Epithelial cell of proximal tubule (primary cell): ENCODE measurements at regions not wholly inside any gene's neighbourhood (a gene's known extent, or its start where the extent isn't known, plus 50 kb on each side); places are given as distances from the start of the nearest gene placed in this dataset.
A peak's percentile ranks its signal among the peaks of the same experiment; 100 is the strongest.
"Not testable (repeated sequence)": the region's sequence is repeated elsewhere in the genome, so short reads cannot be mapped to it uniquely, and the experiment has no call there.

Experiments used
- DNase-seq: peaks from one replicate; pipeline ENCODE4 v3.0.0-alpha.2; 2011; ENCODE audit warnings: low read depth
- H3K4me3 ChIP-seq: 2 replicates; pipeline ENCODE4 v1.5.1; 2011; ENCODE audit warnings: low read depth, mild to moderate bottlenecking, low read length
- CTCF ChIP-seq: conservative IDR thresholded peaks from 2 replicates; pipeline ENCODE4 v1.5.1; 2012; ENCODE audit warnings: low read depth, mild to moderate bottlenecking, low read length

DNA sequence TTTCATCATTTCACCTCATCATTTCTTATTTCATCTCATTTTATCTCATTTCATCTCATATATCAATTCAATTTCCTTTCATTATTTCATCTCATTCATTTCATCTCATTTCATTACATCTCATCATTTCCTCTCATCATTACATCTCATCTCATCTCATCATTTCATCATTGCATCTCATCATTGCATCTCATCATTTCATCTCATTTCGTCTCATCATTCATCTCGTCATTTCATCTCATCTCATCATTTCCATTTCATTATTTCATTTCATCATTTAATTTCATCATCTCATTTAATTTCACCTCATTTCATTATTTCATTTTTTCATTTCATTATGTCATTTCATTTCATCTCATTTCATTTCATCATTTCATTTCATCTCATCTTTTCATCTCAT lies 168.5 kb upstream of the FAM72C start:
- not testable (repeated sequence) for DNase-seq, H3K4me3 ChIP-seq

DNA sequence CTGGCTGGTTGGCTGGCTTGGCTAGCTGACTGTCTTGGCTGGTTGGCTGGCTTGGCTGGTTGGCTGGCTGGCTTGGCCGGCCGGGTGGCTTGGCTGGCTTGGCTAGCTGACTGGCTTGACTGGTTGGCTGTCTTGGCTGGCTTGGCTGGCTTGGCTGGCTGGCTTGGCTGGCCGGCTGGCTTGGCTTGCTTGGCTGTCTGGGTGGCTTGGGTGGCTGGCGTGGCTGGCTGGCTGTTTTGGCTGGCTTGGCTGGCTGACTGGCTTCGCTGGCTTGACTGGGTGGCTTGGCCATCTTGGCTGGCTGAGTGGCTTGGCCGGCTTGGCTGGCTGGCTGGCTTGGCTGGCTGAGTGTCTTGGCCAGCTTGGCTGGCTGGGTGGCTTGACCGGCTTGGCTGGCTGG lies 133.2 kb upstream of the FAM72C start:
- DNase-seq, H3K4me3 ChIP-seq: not testable (repeated sequence)

DNA sequence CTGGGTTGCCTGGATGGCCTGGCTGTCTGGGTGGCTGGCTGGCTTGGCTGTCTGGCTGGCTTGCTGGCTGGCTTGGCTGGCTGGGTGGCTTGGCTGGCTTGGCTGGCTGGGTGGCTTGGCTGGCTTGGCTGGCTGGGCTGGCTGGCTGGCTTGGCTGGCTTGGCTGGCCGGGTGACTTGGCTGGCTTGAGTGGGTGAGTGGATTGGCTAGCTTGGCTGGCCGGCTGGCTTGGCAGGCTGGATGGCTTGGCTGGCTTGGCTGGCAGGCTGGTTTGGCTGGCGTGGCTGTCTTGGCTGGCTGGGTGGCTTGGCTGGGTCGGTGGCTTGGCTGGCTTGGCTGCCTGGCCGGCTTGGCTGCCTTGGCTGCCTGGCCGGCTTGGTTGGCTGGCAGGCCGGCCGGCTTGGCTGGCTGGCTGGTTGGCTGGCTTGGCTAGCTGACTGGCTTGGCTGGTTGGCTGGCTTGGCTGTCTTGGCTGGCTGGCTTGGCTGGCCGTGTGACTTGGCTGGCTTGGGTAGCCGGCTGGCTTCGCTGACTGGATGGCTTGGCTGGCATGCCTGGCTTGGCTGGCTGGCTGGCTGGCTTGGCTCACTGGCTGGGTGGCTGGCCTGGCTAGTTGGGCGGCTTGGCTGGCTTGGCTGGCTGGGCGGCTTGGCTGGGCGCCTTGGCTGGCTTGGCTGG lies 132.4 kb upstream of the FAM72C start:
- DNase-seq: not testable (repeated sequence)

DNA sequence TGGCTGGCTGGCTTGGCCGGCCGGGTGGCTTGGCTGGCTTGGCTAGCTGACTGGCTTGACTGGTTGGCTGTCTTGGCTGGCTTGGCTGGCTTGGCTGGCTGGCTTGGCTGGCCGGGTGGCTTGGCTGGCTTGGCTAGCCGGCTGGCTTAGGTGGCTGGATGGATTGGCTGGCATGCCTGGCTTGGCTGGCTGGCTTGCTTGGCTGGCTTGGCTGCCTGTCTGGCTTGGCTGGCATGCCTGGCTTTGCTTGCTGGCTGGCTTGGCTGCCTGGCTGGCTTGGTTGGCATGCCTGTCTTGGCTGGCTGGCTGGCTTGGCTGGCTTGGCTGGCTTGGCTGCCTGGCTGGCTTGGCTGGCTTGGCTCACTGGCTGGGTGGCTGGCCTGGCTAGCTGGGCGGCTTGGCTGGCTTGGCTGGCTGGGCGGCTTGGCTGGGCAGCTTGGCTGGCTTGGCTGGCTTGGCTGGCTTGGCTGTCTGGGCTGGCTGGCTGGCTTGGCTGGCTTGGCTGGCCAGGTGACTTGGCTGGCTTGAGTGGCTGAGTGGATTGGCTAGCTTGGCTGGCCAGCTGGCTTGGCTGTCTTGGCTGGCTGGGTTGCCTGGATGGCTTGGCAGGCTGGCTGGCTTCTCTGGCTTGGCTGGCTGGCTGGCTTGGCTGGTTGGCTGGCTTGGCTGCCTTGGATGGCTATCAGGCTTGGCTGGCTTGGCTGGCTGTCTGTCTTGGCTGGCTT lies 131.5 kb upstream of the FAM72C start:
- not testable (repeated sequence) for DNase-seq, H3K4me3 ChIP-seq

More for the DNA sequence above, 132.4 kb upstream of the FAM72C start:
- H3K4me3 ChIP-seq: not testable (repeated sequence)

DNA sequence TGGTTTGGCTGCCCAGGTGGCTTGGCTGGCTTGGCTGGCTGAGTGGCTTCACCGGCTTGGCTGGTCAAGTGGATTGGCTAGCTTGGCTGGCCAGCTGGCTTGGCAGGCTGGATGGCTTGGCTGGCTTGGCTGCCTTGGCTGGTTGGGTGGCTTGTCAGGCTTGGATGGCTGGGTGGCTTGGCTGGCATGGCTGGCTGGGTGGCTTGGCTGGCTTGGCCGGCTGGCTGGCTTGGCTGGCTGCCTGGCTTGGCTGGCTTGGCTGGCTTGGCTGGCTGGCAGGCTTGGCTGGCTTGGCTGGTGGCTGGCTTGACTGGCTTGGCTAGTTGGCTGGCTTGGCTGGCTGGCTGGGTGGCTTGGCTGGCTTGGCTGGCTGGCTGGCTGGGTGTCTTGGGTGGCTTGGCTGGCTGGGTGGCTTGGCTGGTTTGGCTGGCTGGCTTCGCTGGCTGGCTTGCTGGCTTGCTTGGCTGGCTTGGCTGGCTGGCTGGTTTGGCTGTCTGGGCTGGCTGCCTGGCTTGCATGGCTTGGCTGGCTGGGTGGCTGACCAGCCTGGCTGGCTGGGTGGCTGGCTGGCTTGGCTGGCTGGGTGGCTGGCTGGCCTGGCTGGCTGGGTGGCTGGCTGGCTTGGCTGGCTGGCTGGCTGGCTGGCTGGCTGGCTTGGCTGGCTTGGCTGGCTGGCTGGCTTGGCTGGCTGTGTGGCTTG lies 130.4 kb upstream of the FAM72C start:
- H3K4me3 ChIP-seq, DNase-seq: not testable (repeated sequence)

- no peak for DNase-seq
- H3K4me3 ChIP-seq: no peak overlapping the region
- no peak for TF ChIP-seq CTCF
These were observed 129.7 kb upstream of the FAM72C start for GRCh38 chr1:144101397-144102045.

GRCh38 chr1:144077167-144077841 lies 105.5 kb upstream of the FAM72C start:
- peak overlapping the region; percentile 61 for H3K4me3 ChIP-seq
- not testable (repeated sequence) for DNase-seq

DNA sequence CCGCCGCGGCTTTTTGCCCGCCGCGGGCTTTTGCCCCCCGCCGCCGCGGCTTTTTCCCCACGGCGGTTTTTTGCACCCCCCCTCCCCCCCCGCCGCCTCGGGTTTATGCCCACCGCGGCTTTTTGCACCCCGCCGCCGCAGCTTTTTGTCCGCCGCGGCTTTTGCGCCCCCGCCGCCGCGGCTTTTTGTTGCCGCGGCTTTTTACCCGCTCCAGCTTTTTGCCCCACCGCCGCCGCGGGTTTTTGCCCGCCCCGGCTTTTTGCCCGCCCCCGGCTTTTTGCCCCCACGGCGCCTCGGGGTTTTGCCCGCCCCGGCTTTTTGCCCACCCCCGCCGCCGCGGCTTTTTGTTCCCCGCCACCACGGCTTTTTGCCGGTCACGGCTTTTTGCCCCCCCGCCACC lies 104.9 kb upstream of the FAM72C start:
- DNase-seq: not testable (repeated sequence)
- peak overlapping the region; percentile 61 for H3K4me3 ChIP-seq

DNA sequence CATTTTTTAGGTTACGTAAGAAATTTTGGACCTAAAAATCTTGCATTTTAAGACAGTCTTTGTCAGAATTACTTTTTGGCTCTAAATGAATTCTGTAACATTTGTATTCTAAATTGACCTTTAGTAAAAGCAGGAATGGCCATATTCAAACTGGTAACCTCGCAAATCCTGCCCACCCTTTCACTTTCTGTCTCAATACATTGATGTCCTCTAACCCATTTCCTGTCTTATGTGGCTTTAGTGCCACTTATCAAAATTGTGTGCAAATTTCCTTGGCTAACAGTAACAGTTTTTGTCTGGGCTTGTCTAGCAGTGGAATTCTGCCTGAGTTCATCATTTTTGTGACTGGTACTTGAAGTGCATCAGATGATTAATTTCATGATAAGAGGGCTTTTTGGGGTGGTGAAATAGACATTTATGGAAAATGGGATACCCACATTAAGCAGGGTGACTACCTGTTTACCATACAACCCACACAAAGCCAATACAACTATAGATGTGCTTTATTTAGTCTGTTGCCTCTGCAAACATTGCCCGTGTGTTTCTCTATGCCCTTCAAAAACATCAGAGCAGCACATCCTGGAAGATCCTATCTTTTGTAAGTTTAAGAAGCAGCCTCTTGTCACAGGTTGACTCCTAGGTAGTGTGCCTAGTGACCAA lies 98.7 kb upstream of the FAM72C start:
- H3K4me3 ChIP-seq, DNase-seq: not testable (repeated sequence)

DNA sequence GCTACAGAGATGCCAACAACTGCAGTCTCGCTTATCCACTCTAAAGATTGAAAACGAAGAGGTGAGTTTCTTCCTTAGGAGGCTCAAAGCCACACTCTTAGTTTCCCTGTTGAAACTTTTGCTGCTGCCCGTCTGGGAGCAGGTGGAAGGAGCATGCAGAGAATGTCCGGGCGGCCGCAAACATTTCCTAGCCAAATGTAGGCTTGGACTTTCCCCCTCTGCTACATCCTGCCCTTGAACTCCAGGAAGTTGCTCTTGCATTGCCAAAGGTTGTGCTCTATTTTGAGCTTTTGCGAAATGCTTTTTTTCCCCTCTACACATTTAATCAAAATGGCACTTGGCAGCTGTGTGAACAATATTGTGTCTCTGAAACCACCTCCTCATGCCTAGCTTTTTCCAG lies 95.3 kb upstream of the FAM72C start:
- H3K4me3 ChIP-seq, DNase-seq: not testable (repeated sequence)

DNA sequence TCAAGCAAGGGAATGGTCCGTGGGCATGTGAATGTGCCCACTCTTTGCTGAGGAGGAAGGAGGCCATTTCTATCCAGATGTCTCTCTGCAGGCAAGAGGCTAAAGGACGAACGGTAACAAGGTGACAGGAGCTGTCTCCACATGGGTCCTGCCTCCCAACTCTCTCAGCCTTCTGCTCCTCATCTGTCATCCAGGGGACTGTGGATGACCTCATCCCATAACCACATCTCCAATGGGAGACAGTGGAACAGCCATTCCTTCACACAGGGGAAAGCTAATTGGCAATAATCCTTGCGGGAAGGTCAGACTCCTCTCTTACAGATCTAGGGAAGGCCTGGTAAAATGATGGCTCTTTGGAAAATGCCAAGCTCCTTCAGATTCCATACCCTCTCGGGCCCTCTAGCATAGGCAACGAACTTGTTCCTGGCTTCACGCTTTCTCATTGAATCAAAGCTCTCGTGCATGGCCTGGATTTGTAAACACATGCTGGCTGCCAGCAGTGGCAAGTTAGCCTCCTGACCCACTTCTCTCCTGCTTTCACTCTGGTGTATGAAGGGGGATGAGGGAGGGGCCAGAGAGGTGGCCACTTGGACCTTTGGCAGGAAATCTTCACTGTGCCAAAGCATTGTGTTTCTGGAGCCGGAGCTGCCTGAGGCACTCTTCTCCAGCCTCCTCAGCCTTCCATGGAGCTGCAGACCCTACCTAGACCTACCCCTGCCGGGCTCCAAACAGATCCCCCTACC lies 94.5 kb upstream of the FAM72C start:
- DNase-seq, H3K4me3 ChIP-seq: not testable (repeated sequence)

- not testable (repeated sequence) for DNase-seq, H3K4me3 ChIP-seq
These were observed 93.7 kb upstream of the FAM72C start for GRCh38 chr1:144065299-144066060.

DNA sequence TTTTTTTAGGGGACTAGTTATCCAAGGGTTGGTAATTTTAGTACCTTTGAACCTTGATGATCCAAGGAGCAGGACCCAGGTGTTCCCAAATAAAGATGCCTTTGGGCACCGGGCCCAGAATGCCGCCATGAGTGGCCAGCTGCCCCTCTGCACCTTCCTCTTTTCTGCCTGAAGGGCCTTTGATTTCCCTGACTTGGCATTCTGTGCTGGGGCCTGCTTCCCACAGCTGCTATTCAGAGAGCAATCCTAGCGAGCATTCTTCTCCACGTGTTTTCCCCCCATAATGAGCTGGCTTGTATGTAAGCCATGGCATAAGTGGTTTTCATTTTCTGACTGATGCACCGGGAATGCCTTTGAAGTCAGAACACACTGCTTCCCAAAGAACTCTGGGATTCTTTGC lies 77.6 kb upstream of the FAM72C start:
- DNase-seq, H3K4me3 ChIP-seq: not testable (repeated sequence)

DNA sequence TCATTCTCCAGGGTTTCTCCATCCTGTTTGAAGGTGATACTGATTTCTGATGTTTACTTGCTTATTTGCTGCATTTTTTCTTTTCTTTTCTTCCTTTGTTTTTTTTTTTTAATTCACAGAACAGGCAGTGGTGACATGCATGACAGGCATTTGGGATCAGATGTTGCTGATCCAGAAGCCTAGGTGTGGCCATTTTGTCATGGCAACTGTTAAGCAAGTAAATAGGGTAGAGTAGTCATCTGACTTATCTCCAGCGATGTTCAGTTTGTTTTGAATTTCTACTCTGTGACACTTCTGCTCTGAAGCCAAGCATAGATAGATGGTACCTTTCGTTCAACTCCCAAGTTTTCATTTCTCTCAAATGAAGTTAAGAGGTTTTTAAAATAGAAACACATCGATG lies 74.9 kb upstream of the FAM72C start:
- not testable (repeated sequence) for H3K4me3 ChIP-seq, DNase-seq
